HG03442 (cell line): ENCODE measurements at regions not wholly inside any gene's neighbourhood (a gene's known extent, or its start where the extent isn't known, plus 50 kb on each side); places are given as distances from the start of the nearest gene placed in this dataset.
"Not testable (repeated sequence)": the region's sequence is repeated elsewhere in the genome, so short reads cannot be mapped to it uniquely, and the experiment has no call there.

Experiments
- ATAC-seq: cut with Tn5 transposase; IDR thresholded peaks from one replicate; pipeline ENCODE4 v1.9.1; 2021; ENCODE audit warnings: mild to moderate bottlenecking, moderate library complexity; ENCODE audit not compliant: unreplicated experiment

GRCh38 chr21:38039369-38039768 lies 123.1 kb upstream of the KCNJ6 start:
- no peak for ATAC-seq

GRCh38 chr21:38039841-38040240 lies 123.6 kb upstream of the KCNJ6 start:
- ATAC-seq, result no peak

- no peak for ATAC-seq
These were observed 125.2 kb upstream of the KCNJ6 start for GRCh38 chr21:38041493-38041892.

- no peak for ATAC-seq
These were observed 126.0 kb upstream of the KCNJ6 start for GRCh38 chr21:38042246-38042645.

GRCh38 chr21:38048167-38048566 lies 131.9 kb upstream of the KCNJ6 start:
- no peak for ATAC-seq

GRCh38 chr21:38054334-38054733 lies 138.1 kb upstream of the KCNJ6 start:
- ATAC-seq, result no peak

- no peak for ATAC-seq
These were observed 140.2 kb upstream of the KCNJ6 start for GRCh38 chr21:38056481-38056880.

- no peak for ATAC-seq
These were observed 141.4 kb upstream of the KCNJ6 start for GRCh38 chr21:38057626-38058025.

- no peak for ATAC-seq
These were observed 144.3 kb upstream of the KCNJ6 start for GRCh38 chr21:38060533-38060932.

GRCh38 chr21:38067086-38067739 lies 151.0 kb upstream of the KCNJ6 start:
- ATAC-seq, result no peak

GRCh38 chr21:38072489-38072888 lies 156.2 kb upstream of the KCNJ6 start:
- no peak for ATAC-seq

GRCh38 chr21:38075833-38076587 lies 159.8 kb upstream of the KCNJ6 start:
- no peak for ATAC-seq

- ATAC-seq, result no peak
These were observed 161.3 kb upstream of the KCNJ6 start for GRCh38 chr21:38077569-38077968.

GRCh38 chr21:38080888-38081287 lies 164.6 kb upstream of the KCNJ6 start:
- no peak for ATAC-seq

GRCh38 chr21:38081708-38082107 lies 165.5 kb upstream of the KCNJ6 start:
- no peak for ATAC-seq

- no peak for ATAC-seq
These were observed 166.8 kb upstream of the KCNJ6 start for GRCh38 chr21:38082936-38083485.

GRCh38 chr21:38083535-38083934 lies 167.3 kb upstream of the KCNJ6 start:
- no peak for ATAC-seq

GRCh38 chr21:38086580-38086979 lies 170.2 kb upstream of the KCNJ15 start:
- ATAC-seq, result no peak

GRCh38 chr21:38088916-38089762 lies 167.7 kb upstream of the KCNJ15 start:
- ATAC-seq, result no peak

GRCh38 chr21:38089763-38090046 lies 167.1 kb upstream of the KCNJ15 start:
- ATAC-seq, result no peak

- not testable (repeated sequence) for ATAC-seq
These were observed 165.7 kb upstream of the KCNJ15 start for GRCh38 chr21:38091061-38091460.

GRCh38 chr21:38092051-38092450 lies 164.7 kb upstream of the KCNJ15 start:
- no peak for ATAC-seq
